ENCODE measurements at regions not wholly inside any gene's neighbourhood (a gene's known extent, or its start where the extent isn't known, plus 50 kb on each side); places are given as distances from the start of the nearest gene placed in this dataset.
A peak's percentile ranks its signal among the peaks of the same experiment; 100 is the strongest.

GRCh38 chr11:113615773-113616172 is 90.3 kb downstream of the TMPRSS5 start:
- Histone ChIP-seq H3K4me1 (no peaks in the 10 kb centered on the region), H3K9me3 (peaks cover 0 to 12% (median 2%) of the 10 kb centered on the region in 12 donors), H3K36me3 (no peaks in the 10 kb centered on the region), H3K27me3 (no peaks in the 10 kb centered on the region), H3K4me3 (no peak overlapping the region), H3K27ac (no peak overlapping the region)
- TF ChIP-seq CTCF (IDR thresholded peaks at IDR 0.05): no peak
- no peak for TF ChIP-seq POLR2A (IDR thresholded peaks at IDR 0.05)
- ATAC-seq (peak in 3 of 4 donors; percentile 39 to 57 (median 54)), DNase-seq (no peak)
- intact Hi-C loops (cut with DNase I): no loop called here
- 11 to 15% (median 12%) methylated on average over 1 of the region's 1 CpG for WGBS, 4 donors

GRCh38 chr11:113615098-113615497 is 91.0 kb downstream of the TMPRSS5 start:
- WGBS, 4 donors: 54 to 66% (median 59%) methylated on average over 3 of the region's 3 CpGs
- TF ChIP-seq CTCF (IDR thresholded peaks at IDR 0.05): no peak
- no peak for TF ChIP-seq POLR2A (IDR thresholded peaks at IDR 0.05)
- no peaks in the 10 kb centered on the region for H3K4me1 ChIP-seq
- no peak overlapping the region for H3K27ac ChIP-seq
- no peak for DNase-seq
- ATAC-seq: peak in 1 of 4 donors; percentile 20
- no peaks in the 10 kb centered on the region for H3K27me3 ChIP-seq
- H3K9me3 ChIP-seq: peaks cover 0 to 10% (median 2%) of the 10 kb centered on the region in 12 donors
- intact Hi-C loops (cut with DNase I): no loop called here
- no peaks in the 10 kb centered on the region for H3K36me3 ChIP-seq
- H3K4me3 ChIP-seq: no peak overlapping the region

- Histone ChIP-seq H3K27me3 (no peaks in the 10 kb centered on the region), H3K27ac (no peak overlapping the region), H3K9me3 (peaks cover 0 to under 1% (median 0%) of the 10 kb centered on the region in 12 donors), H3K36me3 (no peaks in the 10 kb centered on the region), H3K4me1 (no peaks in the 10 kb centered on the region), H3K4me3 (no peak overlapping the region)
- no peak for TF ChIP-seq POLR2A (IDR thresholded peaks at IDR 0.05)
- TF ChIP-seq CTCF (IDR thresholded peaks at IDR 0.05): no peak
- DNase-seq (no peak), ATAC-seq (no peak)
- intact Hi-C loops (cut with DNase I): no loop called here
- 69 to 81% (median 78%) methylated on average over 2 of the region's 2 CpGs for WGBS, 4 donors
Measured at GRCh38 chr11:113614097-113614496, 92.0 kb downstream of the TMPRSS5 start.

- intact Hi-C loops (cut with DNase I): no loop called here
- no peak for DNase-seq
Measured at GRCh38 chr11:113613619-113614018, 92.5 kb downstream of the TMPRSS5 start.

More at GRCh38 chr11:113613619-113614018, 92.5 kb downstream of the TMPRSS5 start:
- Histone ChIP-seq H3K4me3 (no peak overlapping the region), H3K36me3 (no peaks in the 10 kb centered on the region), H3K4me1 (no peaks in the 10 kb centered on the region), H3K9me3 (no peaks in the 10 kb centered on the region), H3K27me3 (no peaks in the 10 kb centered on the region), H3K27ac (no peak overlapping the region)
- TF ChIP-seq CTCF (IDR thresholded peaks at IDR 0.05): no peak
- no peak for TF ChIP-seq POLR2A (IDR thresholded peaks at IDR 0.05)
- ATAC-seq: no peak
- WGBS, 4 donors: 68 to 80% (median 74%) methylated on average over 5 of the region's 5 CpGs

Measured in heart left ventricle (tissue), 16 donors.